HepG2 (cell line): ENCODE measurements at regions not wholly inside any gene's neighbourhood (a gene's known extent, or its start where the extent isn't known, plus 50 kb on each side); places are given as distances from the start of the nearest gene placed in this dataset.

ENCODE experiments used
- FOXK2 ChIP-seq: fragments of 450-650 bp; IDR thresholded peaks from 2 replicates; pipeline ENCODE4 v1.6.1; 2016
- MBD4 ChIP-seq: IDR thresholded peaks from 2 replicates; pipeline ENCODE4 v1.6.1; 2012; ENCODE audit warnings: low read length, inconsistent platforms, borderline replicate concordance
- NR3C1 ChIP-seq: sonication (generic); formaldehyde crosslinking; IDR thresholded peaks from 2 replicates; pipeline ENCODE4 v1.4.0; 2020; ENCODE audit warnings: missing genetic modification reagents
- POLR2A ChIP-seq, 2 experiments: IDR thresholded peaks; 2 replicates each; pipeline ENCODE4 v1.6.1; 2011; ENCODE audit warnings: low read depth in 2 of 2, low read length in 2 of 2, mild to moderate bottlenecking in 1 of 2, moderate library complexity in 1 of 2; ENCODE audit not compliant: insufficient read depth in 1 of 2
- POLR2AphosphoS5 ChIP-seq: IDR thresholded peaks from 2 replicates; pipeline ENCODE4 v1.6.1; 2012; ENCODE audit warnings: low read depth, low read length
- RARG ChIP-seq: sonication (generic); formaldehyde crosslinking; IDR thresholded peaks from 2 replicates; pipeline ENCODE4 v1.4.0; 2020; ENCODE audit warnings: low read depth, mild to moderate bottlenecking, missing genetic modification reagents
- ZNF251 ChIP-seq: sonication (generic); formaldehyde crosslinking; IDR thresholded peaks from 2 replicates; pipeline ENCODE4 v1.9.0; 2021; ENCODE audit warnings: mild to moderate bottlenecking, missing genetic modification reagents
- ZSCAN12 ChIP-seq: sonication (generic); formaldehyde crosslinking; IDR thresholded peaks from 2 replicates; pipeline ENCODE4 v1.9.0; 2021; ENCODE audit warnings: mild to moderate bottlenecking, missing genetic modification reagents
- TF ChIP-seq, protein P1 (sequence below): sonication (generic); formaldehyde crosslinking; IDR thresholded peaks from 2 replicates; pipeline ENCODE4 v1.5.0; 2020; ENCODE audit warnings: mild to moderate bottlenecking, missing genetic modification reagents, moderate library complexity
- TF ChIP-seq, protein P2 (sequence below): IDR thresholded peaks from 2 replicates; pipeline ENCODE4 v1.6.1; 2016; ENCODE audit warnings: mild to moderate bottlenecking, missing biosample characterization, missing genetic modification reagents

DNA sequence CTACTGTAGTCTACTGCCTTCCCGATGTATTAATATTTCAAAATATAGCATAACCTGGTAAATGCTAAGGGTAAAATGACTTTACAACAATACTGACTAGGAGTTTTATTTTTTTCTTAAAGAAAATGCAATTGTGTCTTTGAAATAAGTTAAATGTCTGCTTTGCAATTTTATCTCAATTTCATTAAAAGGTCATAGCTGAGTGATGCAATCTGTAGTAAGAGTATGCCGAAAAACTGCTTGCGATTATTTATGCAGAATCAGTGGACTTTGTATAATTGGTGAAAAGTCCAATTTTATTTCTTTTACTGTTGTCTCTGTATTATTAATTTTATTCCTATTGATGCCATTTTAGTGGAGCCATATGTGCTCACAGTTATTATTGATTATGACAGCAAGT, 1143.6 kb upstream of the EPHA6 start:
- TF ChIP-seq NR3C1 (CRISPR knock-in tag): no peak
- TF ChIP-seq MBD4: no peak
- no peak for TF ChIP-seq ZNF251 (CRISPR knock-in tag)
- no peak for TF ChIP-seq RARG (CRISPR knock-in tag)
- TF ChIP-seq, protein P1, sequence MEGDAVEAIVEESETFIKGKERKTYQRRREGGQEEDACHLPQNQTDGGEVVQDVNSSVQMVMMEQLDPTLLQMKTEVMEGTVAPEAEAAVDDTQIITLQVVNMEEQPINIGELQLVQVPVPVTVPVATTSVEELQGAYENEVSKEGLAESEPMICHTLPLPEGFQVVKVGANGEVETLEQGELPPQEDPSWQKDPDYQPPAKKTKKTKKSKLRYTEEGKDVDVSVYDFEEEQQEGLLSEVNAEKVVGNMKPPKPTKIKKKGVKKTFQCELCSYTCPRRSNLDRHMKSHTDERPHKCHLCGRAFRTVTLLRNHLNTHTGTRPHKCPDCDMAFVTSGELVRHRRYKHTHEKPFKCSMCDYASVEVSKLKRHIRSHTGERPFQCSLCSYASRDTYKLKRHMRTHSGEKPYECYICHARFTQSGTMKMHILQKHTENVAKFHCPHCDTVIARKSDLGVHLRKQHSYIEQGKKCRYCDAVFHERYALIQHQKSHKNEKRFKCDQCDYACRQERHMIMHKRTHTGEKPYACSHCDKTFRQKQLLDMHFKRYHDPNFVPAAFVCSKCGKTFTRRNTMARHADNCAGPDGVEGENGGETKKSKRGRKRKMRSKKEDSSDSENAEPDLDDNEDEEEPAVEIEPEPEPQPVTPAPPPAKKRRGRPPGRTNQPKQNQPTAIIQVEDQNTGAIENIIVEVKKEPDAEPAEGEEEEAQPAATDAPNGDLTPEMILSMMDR: no peak
- no peak for TF ChIP-seq ZSCAN12 (CRISPR knock-in tag)
- no peak for TF ChIP-seq POLR2A (IDR thresholded peaks at IDR 0.05; ENCODE audit: insufficient read depth in 1 of 2, low read depth in 2 of 2, low read length in 2 of 2)
- TF ChIP-seq, protein P2, sequence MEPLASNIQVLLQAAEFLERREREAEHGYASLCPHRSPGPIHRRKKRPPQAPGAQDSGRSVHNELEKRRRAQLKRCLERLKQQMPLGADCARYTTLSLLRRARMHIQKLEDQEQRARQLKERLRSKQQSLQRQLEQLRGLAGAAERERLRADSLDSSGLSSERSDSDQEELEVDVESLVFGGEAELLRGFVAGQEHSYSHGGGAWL (CRISPR knock-in tag): no peak
- TF ChIP-seq FOXK2: no peak
- TF ChIP-seq POLR2AphosphoS5: no peak
